ES-I3 (cell line): ENCODE measurements at regions not wholly inside any gene's neighbourhood (a gene's known extent, or its start where the extent isn't known, plus 50 kb on each side); places are given as distances from the start of the nearest gene placed in this dataset.

ENCODE experiments used
- H3K36me3 ChIP-seq: 2 replicates; pipeline ENCODE4 v1.6.1; 2013; ENCODE audit warnings: mild to moderate bottlenecking, low read length, control low read depth, moderate library complexity; ENCODE audit not compliant: insufficient read depth
- H3K4me1 ChIP-seq: 2 replicates; pipeline ENCODE4 v1.6.1; 2013; ENCODE audit warnings: mild to moderate bottlenecking, control low read depth, low read length; ENCODE audit not compliant: insufficient read depth
- H3K9ac ChIP-seq: 2 replicates; pipeline ENCODE4 v1.6.1; 2013; ENCODE audit warnings: low read depth, mild to moderate bottlenecking, low read length, moderate library complexity
- H3K9me3 ChIP-seq: 2 replicates; pipeline ENCODE4 v1.6.1; 2013; ENCODE audit warnings: mild to moderate bottlenecking, low read length, moderate library complexity; ENCODE audit not compliant: control insufficient read depth, insufficient read depth

DNA sequence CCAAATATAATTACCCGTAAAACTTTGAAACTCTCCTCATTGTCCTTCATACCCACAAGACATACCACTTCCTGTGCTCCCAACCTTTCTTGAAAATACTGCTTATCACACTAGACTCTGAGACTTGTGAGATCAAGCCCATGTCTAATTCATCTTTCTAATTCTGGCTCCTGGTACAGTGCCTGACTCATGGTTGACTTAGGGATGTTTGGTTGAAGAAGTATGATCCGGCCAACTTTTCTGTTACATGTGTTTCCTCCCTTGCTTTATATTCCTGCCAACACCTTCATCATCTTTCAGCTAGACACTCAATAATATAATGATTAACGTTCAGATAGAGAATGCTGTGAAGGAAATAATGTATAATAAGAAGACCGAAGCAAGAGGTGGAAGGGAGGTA, 58.2 kb downstream of the MEX3B start:
- no peaks in the 10 kb centered on the region for H3K4me1 ChIP-seq
- no peaks in the 10 kb centered on the region for H3K36me3 ChIP-seq
- 0 out of 2 replicates have a peak, but pooled peaks cover 5% of the 10 kb centered on the region for H3K9me3 ChIP-seq
- no peak overlapping the region for H3K9ac ChIP-seq

DNA sequence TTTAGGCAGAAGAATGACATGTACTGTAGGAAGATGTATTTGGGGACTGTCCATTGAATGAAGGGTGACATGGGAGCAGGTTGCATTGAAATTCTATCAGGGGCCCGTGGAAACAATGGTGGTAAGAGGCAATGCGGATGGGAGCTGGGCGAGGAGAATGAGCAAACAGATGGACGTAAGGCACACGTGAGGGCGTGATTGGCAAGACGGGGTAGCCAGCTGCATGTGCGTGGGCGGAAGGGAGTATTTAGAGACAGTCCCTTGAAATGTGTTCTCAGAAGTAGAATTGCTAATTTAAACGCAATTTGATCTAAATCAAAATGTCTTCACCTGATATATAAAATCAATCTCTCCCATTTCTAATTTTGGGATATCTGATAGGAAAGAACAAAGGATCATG, 62.3 kb downstream of the MEX3B start:
- Histone ChIP-seq H3K9me3 (no peaks in the 10 kb centered on the region), H3K36me3 (no peaks in the 10 kb centered on the region), H3K9ac (no peak overlapping the region), H3K4me1 (no peaks in the 10 kb centered on the region)

DNA sequence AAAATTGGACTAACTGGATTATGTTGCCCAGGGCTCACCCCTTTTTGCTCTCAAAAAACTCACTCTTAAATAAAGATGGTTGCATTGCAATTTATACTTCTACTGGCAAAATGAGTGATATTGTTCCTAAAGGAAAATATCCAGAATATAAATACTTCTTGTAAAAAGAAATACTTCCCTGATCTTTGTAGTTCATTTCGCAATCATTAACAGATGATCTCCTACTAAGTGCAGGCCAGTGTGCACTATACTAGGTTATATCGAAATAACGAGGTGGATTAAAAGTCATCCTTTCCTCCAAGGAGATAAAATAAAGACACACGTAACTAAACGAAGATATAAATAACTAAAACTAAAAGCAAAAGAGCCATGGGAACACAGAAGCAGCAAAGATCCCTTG, 63.0 kb downstream of the MEX3B start:
- H3K4me1 ChIP-seq: no peaks in the 10 kb centered on the region
- no peaks in the 10 kb centered on the region for H3K36me3 ChIP-seq
- H3K9ac ChIP-seq: no peak overlapping the region
- no peaks in the 10 kb centered on the region for H3K9me3 ChIP-seq

DNA sequence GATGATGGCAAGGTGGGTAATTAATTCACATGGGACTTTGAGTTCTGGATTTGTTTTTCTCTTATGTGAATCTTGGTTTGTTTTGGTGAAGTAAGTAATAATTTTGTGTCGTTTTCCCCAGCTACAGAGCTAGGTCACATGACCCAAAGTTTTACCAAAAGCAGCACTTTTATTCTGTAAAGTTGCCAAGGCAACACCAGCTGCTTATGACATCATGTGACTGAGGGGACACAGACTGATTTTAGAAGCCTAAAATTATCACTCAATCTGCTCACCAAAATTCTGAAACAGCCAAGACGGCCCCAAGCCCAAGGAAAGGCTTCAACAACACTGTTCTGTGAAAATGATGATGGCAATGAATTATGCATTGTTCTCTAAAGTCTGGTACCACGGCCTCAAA, 63.9 kb downstream of the MEX3B start:
- H3K9me3 ChIP-seq: no peaks in the 10 kb centered on the region
- no peak overlapping the region for H3K9ac ChIP-seq
- no peaks in the 10 kb centered on the region for H3K36me3 ChIP-seq
- H3K4me1 ChIP-seq: no peaks in the 10 kb centered on the region

DNA sequence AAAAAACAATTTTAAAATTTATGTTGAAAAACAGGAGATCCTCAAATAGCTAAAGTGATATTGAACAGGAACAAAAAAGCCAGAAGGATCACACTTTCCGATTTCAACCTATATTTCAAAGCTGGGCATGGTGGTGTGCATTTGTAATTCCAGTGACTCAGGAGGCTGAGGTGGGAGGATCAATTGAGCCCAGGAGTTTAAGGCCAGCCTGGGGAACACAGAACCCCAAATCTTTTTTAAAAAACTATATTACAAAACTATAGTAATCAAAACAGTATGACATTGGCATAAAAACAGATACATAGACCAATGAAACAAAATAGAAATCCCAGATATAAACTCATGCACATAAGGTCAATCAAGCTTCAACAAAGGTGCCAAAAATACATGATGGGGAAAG, 68.4 kb downstream of the MEX3B start:
- H3K4me1 ChIP-seq: no peaks in the 10 kb centered on the region
- no peaks in the 10 kb centered on the region; the same call in 1 of the 2 replicates for H3K9me3 ChIP-seq
- H3K9ac ChIP-seq: no peak overlapping the region
- no peaks in the 10 kb centered on the region for H3K36me3 ChIP-seq

DNA sequence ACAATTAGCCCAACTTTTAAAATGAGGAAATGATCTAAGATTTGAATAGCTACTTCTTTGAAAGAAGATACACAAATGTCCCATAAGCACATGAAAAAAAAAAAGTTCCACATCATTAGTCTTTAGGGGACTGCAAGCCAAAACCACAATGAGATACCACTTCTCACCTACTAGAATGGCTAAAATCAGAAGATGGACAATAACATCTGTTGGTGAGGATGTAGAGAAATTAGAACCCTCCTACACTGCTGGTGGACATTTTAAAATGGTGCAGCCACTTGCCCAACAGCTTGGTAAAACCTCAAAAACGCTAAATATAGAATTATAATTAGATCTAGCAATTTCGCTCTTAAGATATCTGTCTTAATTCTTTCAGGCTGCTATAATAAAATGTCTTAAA, 77.1 kb downstream of the MEX3B start:
- H3K4me1 ChIP-seq: no peaks in the 10 kb centered on the region
- H3K9me3 ChIP-seq: no peaks in the 10 kb centered on the region
- H3K9ac ChIP-seq: no peak overlapping the region
- H3K36me3 ChIP-seq: no peaks in the 10 kb centered on the region

DNA sequence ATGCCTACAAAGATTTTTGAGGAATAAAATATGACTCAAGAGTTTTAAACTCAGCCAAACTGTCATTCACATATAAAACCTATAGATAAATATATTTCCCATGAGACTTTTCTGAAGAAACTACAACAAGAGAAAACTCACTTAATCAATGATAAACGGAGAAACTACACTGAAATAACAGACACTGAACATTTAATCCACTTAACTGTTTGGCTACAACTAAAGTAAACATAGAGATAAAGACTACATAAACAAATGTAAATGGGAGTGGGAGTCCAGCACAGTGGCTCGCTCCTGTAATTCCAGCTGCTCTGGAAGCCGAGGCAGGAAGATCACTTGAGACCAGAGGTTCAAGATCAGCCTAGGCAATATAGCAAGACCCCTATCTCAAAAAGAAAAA, 79.2 kb downstream of the MEX3B start:
- Histone ChIP-seq H3K9ac (no peak overlapping the region), H3K36me3 (no peaks in the 10 kb centered on the region; the same call in 1 of the 2 replicates), H3K4me1 (no peaks in the 10 kb centered on the region), H3K9me3 (no peaks in the 10 kb centered on the region)

DNA sequence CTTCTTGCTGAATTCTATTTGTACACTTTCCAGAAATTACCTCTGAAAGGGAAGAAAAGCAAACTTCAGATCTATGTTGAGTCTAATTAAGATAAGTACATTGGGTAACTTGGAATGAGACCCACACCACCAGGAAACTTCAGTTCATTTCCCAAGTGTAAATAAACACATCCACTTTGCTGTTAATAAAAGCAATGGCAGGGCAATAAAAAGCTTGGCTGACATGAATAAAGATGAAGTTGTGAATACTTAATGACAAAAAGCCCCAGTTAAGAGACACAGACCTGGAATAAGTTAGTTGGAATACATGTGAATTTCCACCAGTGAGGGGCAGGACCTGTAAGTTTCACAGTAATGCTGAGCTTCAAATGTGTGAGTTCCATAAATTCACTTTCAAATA, 83.3 kb downstream of the MEX3B start:
- Histone ChIP-seq H3K9me3 (no peaks in the 10 kb centered on the region; the same call in 1 of the 2 replicates), H3K9ac (no peak overlapping the region), H3K4me1 (no peaks in the 10 kb centered on the region), H3K36me3 (no peaks in the 10 kb centered on the region; the same call in 1 of the 2 replicates)

DNA sequence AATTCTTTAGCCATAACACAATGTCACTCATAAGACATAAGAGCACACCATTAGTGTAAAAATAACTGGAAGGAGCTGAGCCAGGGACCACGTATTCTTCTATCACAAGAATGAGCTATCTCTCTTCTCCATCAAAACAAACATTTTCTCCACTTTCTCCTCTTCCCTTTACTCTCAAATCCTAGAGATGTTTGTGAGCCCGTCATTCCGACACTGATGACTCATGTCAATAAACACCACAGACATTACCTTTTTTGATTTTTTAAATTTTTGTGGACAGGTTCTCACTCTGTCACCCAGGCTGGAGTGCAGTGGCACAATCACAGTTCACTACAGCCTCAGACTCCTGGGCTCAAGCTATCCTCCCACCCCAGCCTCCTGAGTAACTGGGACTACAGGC, 86.6 kb downstream of the MEX3B start:
- Histone ChIP-seq H3K36me3 (no peaks in the 10 kb centered on the region; the same call in 1 of the 2 replicates), H3K4me1 (no peaks in the 10 kb centered on the region)

DNA sequence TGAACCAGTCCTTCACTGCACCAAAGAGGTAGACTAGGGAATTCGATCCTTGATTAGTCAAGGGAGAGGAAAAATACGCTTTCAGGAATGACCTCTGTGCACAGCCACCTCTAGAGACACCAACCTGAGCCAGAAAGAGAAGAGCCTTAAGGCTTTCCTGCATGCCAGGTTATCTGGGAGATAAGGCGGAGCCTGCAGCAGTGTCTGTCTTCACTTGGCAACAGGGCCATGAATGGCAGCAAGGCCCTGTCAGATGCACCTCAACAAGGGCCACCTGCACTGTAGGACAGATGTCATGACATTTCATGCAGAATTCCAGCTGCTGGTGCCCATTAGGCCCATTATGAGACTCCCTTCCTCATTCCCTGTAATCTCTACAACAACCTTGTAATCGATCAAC, 88.1 kb downstream of the MEX3B start:
- no peaks in the 10 kb centered on the region; the same call in 1 of the 2 replicates for H3K36me3 ChIP-seq
- H3K4me1 ChIP-seq: no peaks in the 10 kb centered on the region
- no peaks in the 10 kb centered on the region; the same call in 1 of the 2 replicates for H3K9me3 ChIP-seq

More for the DNA sequence above, 86.6 kb downstream of the MEX3B start:
- no peak overlapping the region for H3K9ac ChIP-seq
- no peaks in the 10 kb centered on the region; the same call in 1 of the 2 replicates for H3K9me3 ChIP-seq

DNA sequence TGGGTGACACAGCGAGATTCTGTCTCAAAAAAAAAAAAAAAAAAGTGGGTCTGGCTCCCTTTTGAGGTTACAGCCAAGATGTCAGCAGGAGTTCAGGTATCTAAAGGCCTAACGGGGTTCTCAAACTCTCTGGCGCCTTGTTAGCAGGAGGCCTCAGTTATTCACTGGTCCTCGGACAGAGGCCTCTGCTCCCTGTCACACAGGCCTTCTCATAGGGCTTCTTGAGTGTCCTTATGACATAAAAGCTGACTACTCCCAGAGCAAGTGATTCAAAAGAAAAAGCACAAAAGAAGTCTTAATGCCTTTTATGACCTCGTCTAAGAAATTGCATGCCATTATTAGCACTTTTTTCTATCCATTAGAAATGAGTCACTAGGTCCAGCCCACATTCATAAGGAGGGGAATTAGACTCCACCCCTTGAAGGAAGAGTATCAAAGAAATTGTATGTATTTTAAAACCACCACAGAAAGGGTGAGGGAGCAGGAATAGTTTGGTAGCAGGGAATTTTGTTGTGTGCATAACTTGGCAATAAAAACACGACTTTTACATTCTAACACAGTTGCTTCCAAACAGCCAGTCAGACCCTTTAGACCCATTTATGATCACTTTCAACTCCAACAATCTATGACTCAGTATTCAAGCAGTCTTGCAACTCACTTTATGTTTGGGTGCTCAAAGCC, 90.3 kb downstream of the MEX3B start:
- H3K9ac ChIP-seq: no peak overlapping the region
- no peaks in the 10 kb centered on the region for H3K4me1 ChIP-seq
- no peaks in the 10 kb centered on the region; the same call in 1 of the 2 replicates for H3K9me3 ChIP-seq
- no peaks in the 10 kb centered on the region for H3K36me3 ChIP-seq

More for the DNA sequence above, 88.1 kb downstream of the MEX3B start:
- no peak overlapping the region for H3K9ac ChIP-seq

DNA sequence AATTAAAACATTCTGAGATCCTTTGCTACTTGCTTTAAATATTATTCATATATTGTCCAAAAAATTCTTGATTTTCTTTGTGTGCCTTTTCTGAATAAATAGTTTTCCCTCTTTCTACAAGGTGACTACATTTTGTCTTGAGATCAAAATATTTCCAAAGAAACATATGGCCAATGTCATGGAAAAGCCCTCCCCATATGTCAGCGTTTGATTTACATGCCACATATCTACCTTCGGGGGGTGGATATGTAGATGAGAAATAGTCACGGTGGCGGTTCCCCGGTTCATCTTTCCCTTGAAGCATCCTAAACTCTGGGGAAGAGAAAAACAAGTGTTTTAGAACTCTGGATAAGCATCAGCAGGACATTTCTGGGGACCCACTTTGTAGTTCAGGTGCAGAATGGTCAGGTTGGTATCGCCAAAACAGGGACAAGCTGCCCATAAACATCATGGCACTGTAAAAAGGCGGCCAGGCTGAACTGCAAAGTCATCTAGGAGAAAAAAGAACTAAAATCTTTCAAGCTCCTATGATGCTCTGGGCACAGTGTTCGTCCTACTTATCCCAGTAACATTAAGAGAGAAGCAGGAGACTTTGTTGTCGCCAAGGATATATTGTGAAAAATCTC, 91.5 kb downstream of the MEX3B start:
- no peak overlapping the region for H3K9ac ChIP-seq
- H3K36me3 ChIP-seq: no peaks in the 10 kb centered on the region
- H3K9me3 ChIP-seq: no peaks in the 10 kb centered on the region

DNA sequence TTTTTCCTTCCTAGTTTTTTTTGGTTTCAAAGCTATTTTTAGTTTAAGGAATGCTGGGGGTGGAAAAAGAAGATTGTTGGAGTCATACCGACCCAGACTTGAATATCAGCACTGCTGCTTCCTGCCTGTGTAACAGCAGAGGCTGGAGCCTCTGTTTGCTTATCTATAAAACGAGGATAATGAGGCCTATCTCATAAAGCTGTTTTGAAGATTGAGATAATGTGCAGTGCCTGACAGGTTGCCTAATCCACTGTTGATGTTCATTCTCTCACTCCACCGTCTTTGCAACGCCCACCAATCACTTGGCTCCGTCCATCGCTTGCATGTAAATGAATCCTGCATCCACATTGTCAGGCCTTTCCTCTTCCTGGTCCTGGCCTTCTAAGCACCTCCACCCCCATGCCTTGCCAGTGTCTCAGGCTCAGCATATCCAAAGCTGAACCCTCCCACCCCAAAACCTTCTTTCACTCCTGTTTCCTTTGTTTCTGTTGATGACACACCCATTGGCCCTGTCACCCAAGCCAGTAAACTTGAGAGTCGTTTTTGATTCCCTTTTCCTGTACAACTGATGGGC, 94.9 kb downstream of the MEX3B start:
- Histone ChIP-seq H3K36me3 (no peaks in the 10 kb centered on the region), H3K9ac (no peak overlapping the region), H3K9me3 (no peaks in the 10 kb centered on the region), H3K4me1 (no peaks in the 10 kb centered on the region)

More for the DNA sequence above, 91.5 kb downstream of the MEX3B start:
- H3K4me1 ChIP-seq: no peaks in the 10 kb centered on the region

DNA sequence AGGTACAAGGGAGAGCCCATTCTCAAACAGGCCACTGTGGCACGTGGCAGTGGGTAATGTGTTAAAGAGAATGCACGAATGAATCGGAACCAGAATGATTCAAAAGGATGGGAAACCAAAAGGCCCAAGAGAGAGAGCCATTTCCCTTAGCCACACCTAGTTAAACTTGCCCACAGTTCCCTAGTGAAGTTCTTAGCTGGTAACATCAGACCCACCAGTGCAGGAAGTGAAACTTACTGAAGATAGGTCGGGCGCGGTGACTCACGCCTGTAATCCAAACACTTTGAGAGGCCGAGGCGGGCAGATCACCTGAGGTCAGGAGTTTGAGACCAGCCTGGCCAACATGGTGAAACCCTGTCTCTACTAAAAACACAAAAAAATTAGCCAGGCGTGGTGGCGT, 97.1 kb downstream of the MEX3B start:
- no peaks in the 10 kb centered on the region for H3K4me1 ChIP-seq
- H3K36me3 ChIP-seq: no peaks in the 10 kb centered on the region
- H3K9ac ChIP-seq: no peak overlapping the region

DNA sequence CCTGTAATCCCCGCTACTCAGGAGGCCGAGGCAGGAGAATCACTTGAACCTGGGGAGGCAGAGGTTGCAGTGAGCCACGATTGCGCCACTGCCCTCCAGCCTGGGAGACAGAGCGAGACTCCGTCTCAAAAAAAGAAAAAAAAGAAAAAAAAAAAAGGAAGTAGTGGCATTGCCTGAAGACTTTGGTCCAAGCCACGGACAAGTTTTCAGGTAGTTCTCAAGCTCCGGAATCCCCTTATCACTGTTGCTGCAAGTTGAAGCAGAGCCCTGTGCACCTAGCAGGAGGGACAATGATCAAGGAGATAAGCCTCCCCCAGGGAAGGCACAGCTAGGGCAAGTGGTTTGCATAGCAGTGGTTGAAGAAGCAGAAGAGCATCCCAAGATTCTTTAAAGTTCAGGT, 97.6 kb downstream of the MEX3B start:
- no peaks in the 10 kb centered on the region for H3K9me3 ChIP-seq
- no peaks in the 10 kb centered on the region for H3K4me1 ChIP-seq
- H3K9ac ChIP-seq: no peak overlapping the region
- H3K36me3 ChIP-seq: no peaks in the 10 kb centered on the region

More for the DNA sequence above, 97.1 kb downstream of the MEX3B start:
- H3K9me3 ChIP-seq: no peaks in the 10 kb centered on the region
